GM18519 (cell line): ENCODE measurements at regions not wholly inside any gene's neighbourhood (a gene's known extent, or its start where the extent isn't known, plus 50 kb on each side); places are given as distances from the start of the nearest gene placed in this dataset.
A peak's percentile ranks its signal among the peaks of the same experiment; 100 is the strongest.

Experiments
- ATAC-seq: cut with Tn5 transposase; IDR thresholded peaks from one replicate; pipeline ENCODE4 v1.9.1; 2021; ENCODE audit warnings: mild to moderate bottlenecking, moderate library complexity; ENCODE audit not compliant: unreplicated experiment, low FRiP score

DNA sequence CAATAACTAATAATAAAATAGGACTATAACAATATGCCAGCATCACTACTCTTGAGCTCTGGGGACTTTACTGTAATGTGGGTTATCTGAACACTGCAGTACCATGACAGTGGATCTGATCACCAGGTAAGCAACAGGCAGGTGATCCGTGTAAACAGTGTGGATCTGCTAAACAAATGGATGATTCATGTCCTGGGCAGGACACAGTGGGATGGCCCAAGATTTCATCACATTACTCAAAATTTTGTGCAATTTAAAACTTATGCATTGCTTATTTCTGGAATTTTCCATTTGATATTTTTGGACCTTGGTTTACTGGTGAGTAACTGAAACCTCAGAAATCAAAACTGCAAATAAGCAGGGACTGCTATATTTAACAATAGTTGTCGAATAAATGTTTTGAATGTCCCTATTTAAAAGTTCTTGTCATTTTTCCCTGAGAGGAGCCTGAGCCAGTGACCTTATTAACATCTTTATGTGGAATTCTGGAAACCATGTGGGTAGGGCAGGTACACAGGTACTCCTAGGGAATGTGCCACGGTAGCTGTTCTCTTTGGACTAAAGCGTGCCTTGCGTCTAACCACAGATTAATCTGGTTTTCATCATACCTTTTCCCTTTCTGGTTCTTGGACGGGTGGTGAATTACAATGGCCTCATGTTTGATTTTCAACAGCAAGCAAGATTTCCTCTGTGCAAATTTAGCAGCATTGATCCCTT is 214.5 kb upstream of the SASH1 start:
- no peak for ATAC-seq

GRCh38 chr6:148134592-148134991 is 208.0 kb upstream of the SASH1 start:
- no peak for ATAC-seq

DNA sequence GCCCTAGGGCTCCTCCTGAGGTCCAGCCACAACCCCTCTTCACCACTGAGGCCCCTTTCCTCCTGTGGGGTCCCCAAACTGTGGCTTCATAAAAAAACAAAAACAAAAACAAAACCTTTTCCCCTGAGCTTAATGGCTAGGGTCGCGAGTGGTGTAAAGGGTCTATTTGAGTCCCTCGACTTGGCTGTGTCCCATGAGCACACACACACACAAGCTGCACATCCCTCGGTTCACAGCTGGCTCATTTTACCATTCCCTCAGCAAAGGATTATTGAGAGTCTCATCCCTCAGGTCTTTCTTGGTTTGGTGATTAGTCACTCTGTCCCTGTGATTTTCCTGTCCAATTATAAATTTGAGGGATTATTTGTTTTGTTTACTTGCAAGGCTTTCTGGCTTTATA is 206.1 kb upstream of the SASH1 start:
- no peak for ATAC-seq

GRCh38 chr6:148137652-148138051 is 205.0 kb upstream of the SASH1 start:
- ATAC-seq, result no peak

DNA sequence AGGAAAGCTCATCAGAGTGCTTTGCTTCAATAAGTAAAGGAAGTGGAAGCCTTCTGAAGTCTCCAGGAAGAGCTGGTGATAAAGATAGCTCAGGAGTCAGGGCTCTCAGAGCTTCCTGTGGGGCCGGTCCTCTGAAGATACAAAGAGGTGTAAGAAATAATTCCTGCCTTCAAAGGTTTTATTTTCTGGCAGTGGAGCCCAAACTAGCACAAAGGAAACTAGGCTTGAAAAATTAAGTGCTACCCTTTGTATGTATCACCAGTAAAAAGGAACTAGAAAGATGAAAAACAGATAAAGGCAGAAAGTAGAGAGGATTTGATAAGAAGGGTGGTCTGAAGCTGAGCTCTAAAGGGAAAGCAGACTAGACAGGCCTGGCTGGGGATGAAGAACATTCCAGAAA is 204.1 kb upstream of the SASH1 start:
- no peak for ATAC-seq

- ATAC-seq, result no peak
These were observed 201.7 kb upstream of the SASH1 start for GRCh38 chr6:148140772-148141557.

DNA sequence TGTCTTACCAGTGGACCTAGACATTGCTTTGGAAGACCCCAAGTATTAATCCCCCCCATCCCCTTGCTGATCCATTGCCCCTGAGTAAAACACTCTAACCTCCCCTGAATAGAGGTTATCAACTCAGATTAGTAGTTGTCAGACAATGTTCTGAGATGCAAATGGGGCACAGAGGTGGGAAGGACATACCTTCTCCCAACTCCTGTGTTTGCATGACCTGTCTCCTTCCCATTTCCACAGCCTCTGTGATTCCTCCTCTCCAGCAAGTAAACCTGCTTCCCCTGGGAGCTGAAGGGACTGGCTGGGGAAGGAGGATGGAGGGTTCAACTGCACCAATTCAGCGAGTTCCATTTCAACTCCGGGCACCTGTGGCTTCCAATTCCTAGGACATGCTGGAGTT is 199.8 kb upstream of the SASH1 start:
- no peak for ATAC-seq

DNA sequence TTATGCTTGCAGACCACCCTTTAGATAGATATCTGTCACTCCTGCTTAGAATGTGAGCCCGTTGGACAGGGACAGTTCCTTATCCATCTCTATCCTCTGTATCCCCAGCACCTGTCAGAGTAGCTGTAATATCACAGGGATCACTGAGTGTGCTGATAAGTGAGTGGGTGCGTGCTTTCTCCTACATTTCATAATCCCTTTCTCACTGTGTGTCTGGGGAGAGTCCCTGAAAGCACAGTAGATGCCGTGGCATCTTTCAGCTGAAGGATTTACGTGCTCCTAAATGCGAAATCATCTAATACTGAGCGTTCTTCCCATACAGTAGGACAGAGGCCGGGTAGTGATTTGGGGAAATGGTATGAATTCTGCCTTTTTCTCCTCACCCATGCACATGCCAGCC is 198.9 kb upstream of the SASH1 start:
- ATAC-seq, result no peak

DNA sequence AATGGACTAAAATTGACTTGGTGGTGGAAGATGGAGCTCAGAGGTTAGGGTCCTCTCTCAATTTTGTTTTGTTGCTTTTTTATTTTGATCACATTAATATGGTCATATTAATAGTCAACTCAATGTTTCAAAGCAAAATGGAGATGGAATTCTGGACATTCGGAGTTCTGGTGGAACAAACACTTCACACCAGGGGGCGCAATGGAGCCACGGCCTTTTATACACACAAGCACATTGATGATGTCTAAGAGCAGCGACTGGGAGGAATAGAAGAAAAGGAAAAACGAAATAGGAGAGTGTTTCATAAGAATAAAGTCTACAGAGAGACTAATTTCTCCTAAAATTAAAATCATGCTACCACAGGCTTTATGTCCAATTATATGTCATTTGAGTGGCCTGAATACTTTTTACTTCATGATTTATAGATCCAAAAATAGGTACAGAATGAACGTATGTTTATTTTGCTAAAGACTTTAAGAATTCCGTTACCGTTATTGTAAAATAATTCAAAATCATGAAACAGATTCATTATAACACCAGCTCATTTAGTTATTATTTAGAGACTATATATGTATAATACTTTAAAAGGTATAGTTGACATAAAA is 197.6 kb upstream of the SASH1 start:
- peak; percentile 84 for ATAC-seq

GRCh38 chr6:148146717-148147462 is 195.7 kb upstream of the SASH1 start:
- no peak for ATAC-seq

GRCh38 chr6:148147463-148147830 is 195.2 kb upstream of the SASH1 start:
- ATAC-seq, result no peak

DNA sequence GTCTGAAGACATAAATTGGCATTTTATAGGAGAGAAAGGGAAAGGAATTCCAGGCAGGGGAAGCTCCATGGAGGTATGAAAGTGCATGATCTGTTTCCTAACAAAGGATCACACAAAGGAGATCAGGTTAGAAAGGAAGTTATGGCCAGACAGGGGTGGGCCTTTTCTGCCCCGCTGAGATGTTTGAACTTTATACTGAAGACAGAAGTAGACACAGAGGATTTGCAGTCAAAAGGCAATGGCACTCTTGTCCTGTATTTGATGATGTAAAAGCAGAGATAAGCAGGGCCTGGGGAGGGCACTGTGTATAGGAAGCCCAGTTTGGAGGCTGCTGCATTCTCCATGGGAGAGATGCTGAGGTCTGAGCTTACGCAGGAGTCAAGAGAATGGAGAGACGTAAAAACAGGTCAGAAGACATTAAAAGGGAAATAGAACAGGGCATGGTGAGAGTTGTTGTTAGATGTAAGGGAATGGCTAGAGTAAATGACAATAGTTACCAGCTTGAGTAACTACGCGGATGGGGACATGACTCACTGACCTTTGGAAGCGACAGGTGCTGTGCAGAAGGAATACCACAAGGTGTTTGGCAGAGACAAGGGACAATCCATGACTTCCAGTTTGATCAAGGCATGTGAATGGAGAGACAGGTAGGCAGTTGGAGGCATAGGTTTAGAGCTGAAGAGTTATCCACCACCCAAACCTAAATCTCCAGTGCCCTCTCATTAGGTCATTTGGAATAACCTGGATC is 190.6 kb upstream of the SASH1 start:
- no peak for ATAC-seq

GRCh38 chr6:148154668-148155067 is 188.0 kb upstream of the SASH1 start:
- ATAC-seq, result no peak

DNA sequence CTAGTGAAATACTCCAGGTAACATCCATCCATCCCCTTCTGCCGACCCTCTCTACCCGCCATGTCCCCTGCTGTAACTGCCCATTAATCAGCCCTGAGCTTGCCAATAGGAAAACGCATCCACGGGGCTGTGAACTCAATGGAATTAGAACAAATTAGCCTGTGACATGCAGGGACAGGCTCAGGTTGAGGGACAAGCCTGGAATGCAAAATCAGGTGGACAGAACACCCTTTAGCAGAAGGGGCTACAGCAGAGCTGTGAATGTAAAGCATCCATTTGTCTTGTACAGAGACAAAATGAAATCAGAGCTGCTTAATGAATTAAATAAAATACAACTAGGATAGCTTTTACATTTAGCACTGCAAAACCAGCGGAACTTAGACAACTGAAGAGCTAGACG is 187.3 kb upstream of the SASH1 start:
- ATAC-seq, result no peak

- ATAC-seq, result no peak
These were observed 184.8 kb upstream of the SASH1 start for GRCh38 chr6:148157841-148158240.

DNA sequence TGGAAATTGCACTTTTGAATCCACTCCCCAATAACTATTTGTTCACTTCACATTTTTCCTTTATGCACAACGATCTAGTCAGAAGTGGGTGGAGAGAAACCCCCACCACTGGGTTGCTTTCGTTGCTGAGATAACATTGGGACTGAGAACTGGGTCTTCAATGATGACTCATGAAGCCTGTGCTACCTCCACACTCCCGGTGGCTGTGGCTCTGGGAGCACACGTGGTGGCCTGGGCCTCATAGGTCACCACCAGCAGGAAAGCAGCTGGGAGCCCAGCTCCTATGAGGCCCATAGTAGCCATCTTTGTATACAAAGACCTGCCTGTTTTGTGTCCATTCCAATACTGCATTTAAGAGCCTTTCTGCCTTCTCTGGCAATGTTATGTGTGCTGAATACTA is 178.0 kb upstream of the SASH1 start:
- ATAC-seq, result no peak

DNA sequence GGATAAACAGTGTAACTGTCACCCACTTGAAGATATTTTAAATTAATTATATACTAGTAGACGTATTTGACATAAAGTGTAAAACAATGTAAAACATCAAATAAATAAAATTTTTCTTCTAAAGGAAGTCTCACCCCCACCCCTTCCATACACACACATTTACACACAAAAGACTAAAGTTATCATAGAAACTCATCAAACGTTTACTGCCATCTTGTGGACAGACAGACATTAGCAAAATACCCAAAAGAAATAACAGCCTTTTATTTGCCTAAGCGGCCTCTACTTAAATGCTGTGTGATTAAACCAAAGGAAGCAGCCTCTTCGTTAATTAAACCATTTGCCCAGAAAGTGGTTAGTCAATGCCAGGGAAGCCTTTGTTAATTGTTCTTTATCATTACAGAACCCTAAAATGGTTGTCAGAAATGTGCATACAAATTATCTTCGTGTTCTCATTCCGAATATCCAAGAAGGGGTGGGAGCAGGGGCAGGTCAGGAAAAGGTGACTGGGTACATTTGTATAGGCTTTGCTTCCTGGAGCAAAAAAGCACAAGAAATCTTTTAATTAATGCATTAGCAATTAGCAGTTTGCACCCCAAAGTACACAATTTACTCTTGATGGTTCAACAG is 176.2 kb upstream of the SASH1 start:
- no peak for ATAC-seq

- ATAC-seq, result no peak
These were observed 172.9 kb upstream of the SASH1 start for GRCh38 chr6:148169706-148170105.

GRCh38 chr6:148170286-148170685 is 172.4 kb upstream of the SASH1 start:
- ATAC-seq, result no peak

- ATAC-seq, result no peak
These were observed 169.1 kb upstream of the SASH1 start for GRCh38 chr6:148173548-148173947.
